ENCODE measurements at regions not wholly inside any gene's neighbourhood (a gene's known extent, or its start where the extent isn't known, plus 50 kb on each side); places are given as distances from the start of the nearest gene placed in this dataset.

GRCh38 chr22:44437216-44438055, 60.6 kb downstream of the RTL6 start:
- Histone ChIP-seq H3K27ac (ENCODE audit: extremely low read depth, low read depth, low read length) (no peak overlapping the region), H3K36me3 (ENCODE audit: control insufficient read depth in 2 of 2, insufficient read depth in 1 of 2, low read length in 2 of 2) (no peaks in the 10 kb centered on the region), H3K4me1 (ENCODE audit: control insufficient read depth, insufficient read depth, low read length) (no peaks in the 10 kb centered on the region), H3K9me3 (ENCODE audit: control insufficient read depth, insufficient read depth, low read depth, low read length) (no peaks in the 10 kb centered on the region), H3K4me3 (ENCODE audit: low read depth, low read length) (no peak overlapping the region)
- TF ChIP-seq ZNF223 (tag by site-specific recombination; IDR thresholded peaks at IDR 0.05) (no peak), ZNF433 (tag by site-specific recombination; IDR thresholded peaks at IDR 0.05; ENCODE audit: low read depth) (no peak), OSR2 (tag by site-specific recombination; IDR thresholded peaks at IDR 0.05) (no peak), ZEB2 (tag by site-specific recombination; IDR thresholded peaks at IDR 0.05) (no peak), ZIC2 (tag by site-specific recombination; IDR thresholded peaks at IDR 0.05) (peak; percentile 39; the same call in 1 of the 2 replicates), ZNF214 (tag by site-specific recombination; IDR thresholded peaks at IDR 0.05; ENCODE audit: borderline replicate concordance) (no peak), ZNF558 (tag by site-specific recombination; IDR thresholded peaks at IDR 0.05) (no peak), ZNF549 (tag by site-specific recombination; IDR thresholded peaks at IDR 0.05) (no peak), PRDM2 (tag by site-specific recombination; IDR thresholded peaks at IDR 0.05; ENCODE audit: borderline replicate concordance) (no peak), ZNF600 (tag by site-specific recombination; IDR thresholded peaks at IDR 0.05) (no peak), ZNF140 (tag by site-specific recombination; IDR thresholded peaks at IDR 0.05) (no peak), GLIS1 (tag by site-specific recombination; IDR thresholded peaks at IDR 0.05) (peak; percentile 22; the same call in 1 of the 2 replicates), ZNF610 (tag by site-specific recombination; IDR thresholded peaks at IDR 0.05; ENCODE audit: borderline replicate concordance) (no peak), ZXDB (tag by site-specific recombination; IDR thresholded peaks at IDR 0.05) (no peak), ZNF292 (tag by site-specific recombination; IDR thresholded peaks at IDR 0.05; ENCODE audit: borderline replicate concordance, low read depth) (no peak), ZNF48 (tag by site-specific recombination; IDR thresholded peaks at IDR 0.05) (no peak)
- TF ChIP-seq, protein P1, sequence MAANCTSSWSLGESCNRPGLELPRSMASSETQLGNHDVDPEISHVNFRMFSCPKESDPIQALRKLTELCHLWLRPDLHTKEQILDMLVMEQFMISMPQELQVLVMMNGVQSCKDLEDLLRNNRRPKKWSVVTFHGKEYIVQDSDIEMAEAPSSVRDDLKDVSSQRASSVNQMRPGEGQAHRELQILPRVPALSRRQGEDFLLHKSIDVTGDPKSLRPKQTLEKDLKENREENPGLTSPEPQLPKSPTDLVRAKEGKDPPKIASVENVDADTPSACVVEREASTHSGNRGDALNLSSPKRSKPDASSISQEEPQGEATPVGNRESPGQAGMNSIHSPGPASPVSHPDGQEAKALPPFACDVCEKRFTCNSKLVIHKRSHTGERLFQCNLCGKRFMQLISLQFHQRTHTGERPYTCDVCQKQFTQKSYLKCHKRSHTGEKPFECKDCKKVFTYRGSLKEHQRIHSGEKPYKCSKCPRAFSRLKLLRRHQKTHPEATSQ (tag by site-specific recombination; IDR thresholded peaks at IDR 0.05), result no peak
- TF ChIP-seq, protein P2, sequence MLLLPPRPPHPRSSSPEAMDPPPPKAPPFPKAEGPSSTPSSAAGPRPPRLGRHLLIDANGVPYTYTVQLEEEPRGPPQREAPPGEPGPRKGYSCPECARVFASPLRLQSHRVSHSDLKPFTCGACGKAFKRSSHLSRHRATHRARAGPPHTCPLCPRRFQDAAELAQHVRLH (tag by site-specific recombination; IDR thresholded peaks at IDR 0.05), result no peak
- ChIA-PET CTCF (interaction anchor here (0.7 kb wide), 1 partner anchor 56 kb away, joined by 3 read pairs; no protein-coding TSS in a partner anchor), POLR2A (no interaction called here)
